ENCODE measurements at regions not wholly inside any gene's neighbourhood (a gene's known extent, or its start where the extent isn't known, plus 50 kb on each side); places are given as distances from the start of the nearest gene placed in this dataset.

- H3K27ac ChIP-seq = no peak overlapping the region
- no peaks in the 10 kb centered on the region for H3K36me3 ChIP-seq
- H3K4me1 ChIP-seq = peaks cover 0 to 17% of the 10 kb centered on the region in 2 donors
- TF ChIP-seq, protein P1, sequence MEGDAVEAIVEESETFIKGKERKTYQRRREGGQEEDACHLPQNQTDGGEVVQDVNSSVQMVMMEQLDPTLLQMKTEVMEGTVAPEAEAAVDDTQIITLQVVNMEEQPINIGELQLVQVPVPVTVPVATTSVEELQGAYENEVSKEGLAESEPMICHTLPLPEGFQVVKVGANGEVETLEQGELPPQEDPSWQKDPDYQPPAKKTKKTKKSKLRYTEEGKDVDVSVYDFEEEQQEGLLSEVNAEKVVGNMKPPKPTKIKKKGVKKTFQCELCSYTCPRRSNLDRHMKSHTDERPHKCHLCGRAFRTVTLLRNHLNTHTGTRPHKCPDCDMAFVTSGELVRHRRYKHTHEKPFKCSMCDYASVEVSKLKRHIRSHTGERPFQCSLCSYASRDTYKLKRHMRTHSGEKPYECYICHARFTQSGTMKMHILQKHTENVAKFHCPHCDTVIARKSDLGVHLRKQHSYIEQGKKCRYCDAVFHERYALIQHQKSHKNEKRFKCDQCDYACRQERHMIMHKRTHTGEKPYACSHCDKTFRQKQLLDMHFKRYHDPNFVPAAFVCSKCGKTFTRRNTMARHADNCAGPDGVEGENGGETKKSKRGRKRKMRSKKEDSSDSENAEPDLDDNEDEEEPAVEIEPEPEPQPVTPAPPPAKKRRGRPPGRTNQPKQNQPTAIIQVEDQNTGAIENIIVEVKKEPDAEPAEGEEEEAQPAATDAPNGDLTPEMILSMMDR (IDR thresholded peaks at IDR 0.05) = no peak
- H3K27me3 ChIP-seq = peaks cover 8 to 32% of the 10 kb centered on the region in 2 donors
- H3K4me3 ChIP-seq = peak overlapping the region; percentile 16 to 37
- H3K9me3 ChIP-seq = no peaks in the 10 kb centered on the region
- no peak for DNase-seq (ENCODE audit: low spot score)
These were observed 85.9 kb downstream of the NR2F2 start for GRCh38 chr15:96416218-96416933.

- H3K27me3 ChIP-seq = peaks cover 8 to 31% of the 10 kb centered on the region in 2 donors
- H3K27ac ChIP-seq = no peak overlapping the region
- H3K9me3 ChIP-seq = no peaks in the 10 kb centered on the region
- H3K4me1 ChIP-seq = peaks cover 0 to 17% of the 10 kb centered on the region in 2 donors
- DNase-seq (ENCODE audit: low spot score) = no peak
- peak overlapping the region; percentile 16 to 37 for H3K4me3 ChIP-seq
- TF ChIP-seq, protein P1 (IDR thresholded peaks at IDR 0.05) = no peak
- H3K36me3 ChIP-seq = no peaks in the 10 kb centered on the region
These were observed 86.6 kb downstream of the NR2F2 start for GRCh38 chr15:96416934-96417759.

DNA sequence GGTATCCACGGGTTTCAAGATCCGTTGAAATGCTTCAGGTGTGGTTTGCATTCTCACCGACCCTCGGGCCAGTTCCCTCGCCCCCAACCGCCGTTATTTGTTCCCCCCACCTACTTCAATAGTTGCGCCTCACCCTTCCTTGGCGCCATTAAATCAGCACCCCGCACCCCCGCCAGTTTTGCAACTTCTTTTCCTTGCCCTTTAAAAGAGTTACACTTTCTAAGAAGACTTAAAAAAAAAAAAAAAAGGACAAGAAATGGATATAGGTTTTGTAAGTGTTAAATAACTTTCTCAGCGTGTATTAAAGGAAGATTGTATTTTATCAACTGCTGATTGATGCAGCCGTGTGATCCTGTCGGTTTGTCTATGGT lies 87.2 kb downstream of the NR2F2 start:
- TF ChIP-seq, protein P1 (IDR thresholded peaks at IDR 0.05) = no peak

GRCh38 chr15:96418146-96418545 lies 87.6 kb downstream of the NR2F2 start:
- Histone ChIP-seq H3K4me1 (peaks cover 0 to 17% of the 10 kb centered on the region in 2 donors), H3K9me3 (no peaks in the 10 kb centered on the region), H3K27ac (no peak overlapping the region), H3K4me3 (no peak overlapping the region), H3K27me3 (peaks cover 6 to 31% of the 10 kb centered on the region in 2 donors), H3K36me3 (no peaks in the 10 kb centered on the region)
- TF ChIP-seq, protein P1 (IDR thresholded peaks at IDR 0.05) = no peak
- no peak for DNase-seq (ENCODE audit: low spot score)

More for the DNA sequence above, 87.2 kb downstream of the NR2F2 start:
- DNase-seq (ENCODE audit: low spot score) = no peak
- Histone ChIP-seq H3K9me3 (no peaks in the 10 kb centered on the region), H3K4me1 (peaks cover 0 to 17% of the 10 kb centered on the region in 2 donors), H3K27ac (no peak overlapping the region), H3K27me3 (peaks cover 6 to 31% of the 10 kb centered on the region in 2 donors), H3K4me3 (no peak overlapping the region), H3K36me3 (no peaks in the 10 kb centered on the region)

DNA sequence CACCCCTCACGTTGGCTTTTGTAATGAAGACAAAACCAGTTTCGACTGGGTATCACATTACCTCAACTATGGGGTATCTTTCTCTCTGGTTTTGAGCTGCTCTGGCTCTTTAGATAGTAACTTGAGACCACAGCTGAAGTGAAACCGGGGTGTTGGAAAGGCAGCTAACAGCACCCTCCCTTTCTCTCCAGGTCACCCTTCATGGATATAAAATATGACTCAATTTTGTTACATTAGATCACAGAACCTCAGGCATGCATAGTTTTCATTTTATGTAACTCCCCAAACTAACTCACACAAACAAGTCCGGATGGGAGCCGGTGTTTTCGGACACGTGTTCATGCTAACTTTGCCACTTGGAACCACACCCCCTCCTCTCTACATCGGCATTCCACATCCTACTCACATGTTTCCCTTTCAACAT lies 90.7 kb downstream of the NR2F2 start:
- Histone ChIP-seq H3K27me3 (peaks cover 1 to 26% of the 10 kb centered on the region in 2 donors), H3K27ac (no peak overlapping the region), H3K4me1 (peaks cover 0 to 14% of the 10 kb centered on the region in 2 donors), H3K4me3 (no peak overlapping the region), H3K36me3 (no peaks in the 10 kb centered on the region), H3K9me3 (no peaks in the 10 kb centered on the region)
- TF ChIP-seq, protein P1 (IDR thresholded peaks at IDR 0.05) = no peak
- DNase-seq (ENCODE audit: low spot score) = no peak
